Effector memory CD8-positive, alpha-beta T cell (primary cell): ENCODE measurements at regions not wholly inside any gene's neighbourhood (a gene's known extent, or its start where the extent isn't known, plus 50 kb on each side); places are given as distances from the start of the nearest gene placed in this dataset.

ENCODE experiments used
- ATAC-seq: fragments of 150-1000 bp; cut with Tn5 transposase; replicated peaks from 2 replicates; pipeline ENCODE4 v1.10.0; 2021; ENCODE audit warnings: mild to moderate bottlenecking, moderate library complexity
- DNase-seq, 3 experiments: peaks; one replicate each; pipeline ENCODE4 v3.0.0; 2021
- H3K27ac Mint-ChIP-seq, 2 donors: one replicate each; pipeline ENCODE4 v1.8.0; 2022; ENCODE audit warnings: mild to moderate bottlenecking in 2 of 2, mixed read lengths in 2 of 2, moderate library complexity in 2 of 2
- H3K27me3 Mint-ChIP-seq, 2 donors: one replicate each; pipeline ENCODE4 v1.8.0; 2022; ENCODE audit warnings: mixed read lengths in 2 of 2
- H3K36me3 Mint-ChIP-seq: one replicate; pipeline ENCODE4 v1.8.0; 2022; ENCODE audit warnings: mild to moderate bottlenecking, moderate library complexity, mixed read lengths; ENCODE audit not compliant: insufficient read depth
- H3K4me1 Mint-ChIP-seq, 2 donors: one replicate each; pipeline ENCODE4 v1.8.0; 2022; ENCODE audit warnings: low read depth in 2 of 2, mixed read lengths in 2 of 2
- H3K4me3 Mint-ChIP-seq, 2 donors: one replicate each; pipeline ENCODE4 v1.8.0; 2022; ENCODE audit warnings: mild to moderate bottlenecking in 2 of 2, mixed read lengths in 2 of 2, moderate library complexity in 2 of 2
- H3K9me3 Mint-ChIP-seq, 2 donors: one replicate each; pipeline ENCODE4 v1.8.0; 2022; ENCODE audit warnings: mixed read lengths in 2 of 2

- DNase-seq (no peak), ATAC-seq (no peak)
- Mint-ChIP-seq H3K27me3 (peaks cover 16 to 24% of the 10 kb centered on the region in 2 donors), H3K27ac (no peak overlapping the region), H3K9me3 (no peaks in the 10 kb centered on the region), H3K4me1 (no peaks in the 10 kb centered on the region), H3K4me3 (no peak overlapping the region), H3K36me3 (no peaks in the 10 kb centered on the region)
Measured at GRCh38 chr12:80045594-80045993, 53.7 kb upstream of the OTOGL start.

GRCh38 chr12:80044694-80045046 lies 54.7 kb upstream of the OTOGL start:
- Mint-ChIP-seq H3K27ac (no peak overlapping the region), H3K9me3 (no peaks in the 10 kb centered on the region), H3K4me3 (no peak overlapping the region), H3K36me3 (no peaks in the 10 kb centered on the region), H3K27me3 (peaks cover 9 to 18% of the 10 kb centered on the region in 2 donors), H3K4me1 (no peaks in the 10 kb centered on the region)
- DNase-seq (no peak), ATAC-seq (no peak)

- no peak overlapping the region for H3K27ac Mint-ChIP-seq
- H3K4me3 Mint-ChIP-seq = no peak overlapping the region
- H3K4me1 Mint-ChIP-seq = no peaks in the 10 kb centered on the region
- H3K27me3 Mint-ChIP-seq = peaks cover 7 to 8% of the 10 kb centered on the region in 2 donors
- no peaks in the 10 kb centered on the region for H3K9me3 Mint-ChIP-seq
- DNase-seq (no peak), ATAC-seq (no peak)
- H3K36me3 Mint-ChIP-seq = no peaks in the 10 kb centered on the region
Measured at GRCh38 chr12:80041692-80042091, 57.6 kb upstream of the OTOGL start.

- Mint-ChIP-seq H3K9me3 (no peaks in the 10 kb centered on the region), H3K36me3 (no peaks in the 10 kb centered on the region), H3K4me1 (no peaks in the 10 kb centered on the region), H3K4me3 (no peak overlapping the region), H3K27me3 (peaks cover 7 to 8% of the 10 kb centered on the region in 2 donors), H3K27ac (no peak overlapping the region)
- ATAC-seq (no peak), DNase-seq (no peak)
Measured at GRCh38 chr12:80041071-80041470, 58.3 kb upstream of the OTOGL start.

- H3K9me3 Mint-ChIP-seq = no peaks in the 10 kb centered on the region
- ATAC-seq (no peak), DNase-seq (no peak)
- no peaks in the 10 kb centered on the region for H3K36me3 Mint-ChIP-seq
- H3K27ac Mint-ChIP-seq = no peak overlapping the region
- H3K4me3 Mint-ChIP-seq = no peak overlapping the region
- peaks cover 7 to 8% of the 10 kb centered on the region in 2 donors for H3K27me3 Mint-ChIP-seq
- no peaks in the 10 kb centered on the region for H3K4me1 Mint-ChIP-seq
Measured at GRCh38 chr12:80040075-80040738, 59.1 kb upstream of the OTOGL start.

GRCh38 chr12:80038062-80038560 lies 61.2 kb upstream of the OTOGL start:
- no peak for DNase-seq
- no peak overlapping the region for H3K4me3 Mint-ChIP-seq
- no peaks in the 10 kb centered on the region for H3K36me3 Mint-ChIP-seq
- H3K27ac Mint-ChIP-seq = no peak overlapping the region
- H3K9me3 Mint-ChIP-seq = no peaks in the 10 kb centered on the region
- peaks cover 7 to 13% of the 10 kb centered on the region in 2 donors for H3K27me3 Mint-ChIP-seq
- no peak for ATAC-seq
- H3K4me1 Mint-ChIP-seq = no peaks in the 10 kb centered on the region

GRCh38 chr12:80033448-80033847 lies 65.9 kb upstream of the OTOGL start:
- H3K4me1 Mint-ChIP-seq = no peaks in the 10 kb centered on the region
- no peak for ATAC-seq
- H3K4me3 Mint-ChIP-seq = no peak overlapping the region
- DNase-seq = no peak
- peaks cover 16 to 41% of the 10 kb centered on the region in 2 donors for H3K27me3 Mint-ChIP-seq
- no peaks in the 10 kb centered on the region for H3K36me3 Mint-ChIP-seq
- no peaks in the 10 kb centered on the region for H3K9me3 Mint-ChIP-seq
- no peak overlapping the region for H3K27ac Mint-ChIP-seq

GRCh38 chr12:80032946-80033345 lies 66.4 kb upstream of the OTOGL start:
- DNase-seq (no peak), ATAC-seq (no peak)
- no peak overlapping the region for H3K27ac Mint-ChIP-seq
- no peak overlapping the region for H3K4me3 Mint-ChIP-seq
- no peaks in the 10 kb centered on the region for H3K36me3 Mint-ChIP-seq
- H3K4me1 Mint-ChIP-seq = no peaks in the 10 kb centered on the region
- peaks cover 11 to 36% of the 10 kb centered on the region in 2 donors for H3K27me3 Mint-ChIP-seq
- H3K9me3 Mint-ChIP-seq = no peaks in the 10 kb centered on the region

- Mint-ChIP-seq H3K9me3 (no peaks in the 10 kb centered on the region), H3K27ac (no peak overlapping the region), H3K4me1 (no peaks in the 10 kb centered on the region), H3K4me3 (no peak overlapping the region), H3K36me3 (no peaks in the 10 kb centered on the region), H3K27me3 (peaks cover 22 to 35% of the 10 kb centered on the region in 2 donors)
- no peak for ATAC-seq
- no peak for DNase-seq
Measured at GRCh38 chr12:80031229-80031628, 68.1 kb upstream of the OTOGL start.

- Mint-ChIP-seq H3K27me3 (peaks cover 22 to 24% of the 10 kb centered on the region in 2 donors), H3K27ac (no peak overlapping the region), H3K4me1 (no peaks in the 10 kb centered on the region), H3K9me3 (peaks cover 0 to 4% of the 10 kb centered on the region in 2 donors), H3K36me3 (no peaks in the 10 kb centered on the region), H3K4me3 (no peak overlapping the region)
- ATAC-seq (no peak), DNase-seq (no peak)
Measured at GRCh38 chr12:80025638-80026037, 73.7 kb upstream of the OTOGL start.

GRCh38 chr12:80019691-80020090 lies 79.6 kb upstream of the OTOGL start:
- ATAC-seq (no peak), DNase-seq (no peak)
- Mint-ChIP-seq H3K4me1 (no peaks in the 10 kb centered on the region), H3K27ac (no peak overlapping the region), H3K9me3 (no peaks in the 10 kb centered on the region), H3K4me3 (no peak overlapping the region), H3K27me3 (peaks cover 0 to 6% of the 10 kb centered on the region in 2 donors), H3K36me3 (no peaks in the 10 kb centered on the region)

- Mint-ChIP-seq H3K9me3 (no peaks in the 10 kb centered on the region), H3K36me3 (no peaks in the 10 kb centered on the region), H3K4me3 (no peak overlapping the region), H3K4me1 (no peaks in the 10 kb centered on the region), H3K27ac (no peak overlapping the region), H3K27me3 (peaks cover 0 to 6% of the 10 kb centered on the region in 2 donors)
- ATAC-seq (no peak), DNase-seq (no peak)
Measured at GRCh38 chr12:80018119-80018518, 81.2 kb upstream of the OTOGL start.

GRCh38 chr12:80017261-80017870 lies 82.0 kb upstream of the OTOGL start:
- H3K9me3 Mint-ChIP-seq = no peaks in the 10 kb centered on the region
- no peak overlapping the region for H3K4me3 Mint-ChIP-seq
- peaks cover 0 to 6% of the 10 kb centered on the region in 2 donors for H3K27me3 Mint-ChIP-seq
- DNase-seq = no peak
- H3K4me1 Mint-ChIP-seq = no peaks in the 10 kb centered on the region
- no peak for ATAC-seq
- H3K27ac Mint-ChIP-seq = no peak overlapping the region
- no peaks in the 10 kb centered on the region for H3K36me3 Mint-ChIP-seq

- DNase-seq (no peak), ATAC-seq (no peak)
- Mint-ChIP-seq H3K9me3 (no peaks in the 10 kb centered on the region), H3K4me1 (no peaks in the 10 kb centered on the region), H3K27ac (no peak overlapping the region), H3K4me3 (no peak overlapping the region), H3K36me3 (no peaks in the 10 kb centered on the region), H3K27me3 (peaks cover 0 to 6% of the 10 kb centered on the region in 2 donors)
Measured at GRCh38 chr12:80016684-80017083, 81.8 kb upstream of the PPP1R12A start.
